GM18502 (cell line): ENCODE measurements at regions not wholly inside any gene's neighbourhood (a gene's known extent, or its start where the extent isn't known, plus 50 kb on each side); places are given as distances from the start of the nearest gene placed in this dataset.

ENCODE experiments used
- ATAC-seq: cut with Tn5 transposase; IDR thresholded peaks from one replicate; pipeline ENCODE4 v1.9.1; 2021; ENCODE audit warnings: mild to moderate bottlenecking; ENCODE audit not compliant: unreplicated experiment, poor library complexity

DNA sequence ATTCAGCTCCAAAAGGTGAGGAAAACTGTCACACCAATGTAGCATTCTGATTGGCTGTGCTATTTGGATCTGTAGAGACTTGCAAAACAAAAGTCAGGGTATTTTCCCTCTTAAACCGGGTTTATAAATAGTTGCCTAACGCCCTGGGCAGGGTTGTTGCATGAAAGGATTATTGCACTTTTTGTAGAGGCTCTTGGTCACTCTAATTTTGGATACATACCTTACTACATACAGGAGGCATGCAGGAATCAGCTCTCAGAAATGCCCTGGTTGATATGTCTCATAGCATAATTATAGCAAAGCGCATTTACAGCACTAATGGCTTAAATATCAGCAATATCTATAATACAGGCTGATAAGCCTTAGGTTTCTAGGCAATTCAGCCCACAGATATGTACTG lies 200.0 kb upstream of the GDNF start:
- no peak for ATAC-seq

DNA sequence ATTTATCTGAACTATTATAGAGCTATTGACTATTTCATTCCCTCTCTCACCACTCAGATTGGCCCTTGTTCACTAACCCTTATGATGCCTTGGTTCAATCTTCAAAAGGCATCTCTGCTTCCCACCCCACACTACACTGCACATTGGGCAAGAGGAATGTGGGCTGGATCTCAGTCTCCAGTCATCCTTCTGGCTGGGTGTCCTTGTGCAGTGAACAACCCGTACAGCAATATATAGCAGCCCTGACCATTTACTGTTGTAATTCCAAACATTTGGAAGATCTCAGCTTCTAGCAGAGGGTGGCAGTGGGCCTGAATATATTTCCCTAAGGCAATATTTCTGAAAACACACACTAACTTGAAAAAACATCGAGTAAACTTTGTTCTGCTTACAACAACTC lies 199.2 kb upstream of the GDNF start:
- no peak for ATAC-seq

DNA sequence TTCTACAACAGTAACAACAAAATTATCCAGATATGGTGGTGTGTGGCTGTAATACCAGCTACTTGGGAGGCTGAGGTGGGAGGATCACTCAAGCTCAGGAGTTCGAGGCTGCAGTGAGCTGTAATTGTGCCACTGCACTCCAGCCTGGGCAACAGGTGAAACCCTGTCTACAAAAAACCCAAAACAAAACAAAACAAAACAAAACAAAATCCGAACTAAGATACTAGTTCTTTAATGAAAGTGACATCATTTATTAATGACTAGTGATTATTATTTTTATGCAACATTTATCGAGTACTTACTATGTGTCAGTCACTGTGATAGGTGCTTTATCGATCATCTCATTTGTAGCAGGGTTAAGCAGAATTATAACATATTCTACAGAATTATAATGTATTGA lies 196.9 kb upstream of the GDNF start:
- no peak for ATAC-seq

DNA sequence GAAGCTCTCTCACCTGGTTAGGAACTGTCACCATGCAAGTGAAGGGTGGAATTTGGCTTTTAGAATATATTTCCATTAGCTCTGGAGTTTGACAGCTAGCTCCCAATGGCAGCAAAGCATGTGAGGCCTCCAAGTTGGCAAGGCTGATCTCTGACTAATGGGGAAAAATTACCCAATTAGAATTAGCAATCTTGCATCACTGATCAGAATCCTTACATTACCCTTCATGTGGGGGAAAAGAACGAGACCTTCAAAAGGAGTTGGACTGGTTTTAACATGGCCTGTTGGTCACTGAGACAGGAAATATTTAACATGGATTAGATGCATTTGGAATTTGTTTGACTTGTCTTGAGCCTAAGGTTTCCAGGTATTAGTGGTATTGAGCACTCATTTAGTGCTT lies 192.3 kb upstream of the GDNF start:
- no peak for ATAC-seq

DNA sequence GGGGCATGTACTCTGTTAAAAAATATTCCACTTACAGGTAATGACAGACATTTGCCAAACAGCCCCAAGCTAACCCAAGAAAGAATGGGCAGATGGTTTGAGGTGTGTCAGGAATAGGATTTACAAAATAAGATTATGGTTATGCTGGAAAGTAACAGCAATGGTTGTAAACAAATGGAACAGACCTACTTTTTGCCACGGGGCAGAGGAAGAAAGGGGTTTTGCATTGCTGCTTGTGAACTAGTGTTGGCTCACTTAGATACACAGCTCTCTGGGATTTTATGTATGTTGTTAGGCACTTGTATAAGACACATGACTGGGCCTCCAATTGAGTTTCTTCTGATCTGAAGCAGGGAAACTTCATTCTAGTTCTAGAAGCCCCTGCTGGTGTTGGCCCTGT lies 191.5 kb upstream of the GDNF start:
- ATAC-seq, result no peak

DNA sequence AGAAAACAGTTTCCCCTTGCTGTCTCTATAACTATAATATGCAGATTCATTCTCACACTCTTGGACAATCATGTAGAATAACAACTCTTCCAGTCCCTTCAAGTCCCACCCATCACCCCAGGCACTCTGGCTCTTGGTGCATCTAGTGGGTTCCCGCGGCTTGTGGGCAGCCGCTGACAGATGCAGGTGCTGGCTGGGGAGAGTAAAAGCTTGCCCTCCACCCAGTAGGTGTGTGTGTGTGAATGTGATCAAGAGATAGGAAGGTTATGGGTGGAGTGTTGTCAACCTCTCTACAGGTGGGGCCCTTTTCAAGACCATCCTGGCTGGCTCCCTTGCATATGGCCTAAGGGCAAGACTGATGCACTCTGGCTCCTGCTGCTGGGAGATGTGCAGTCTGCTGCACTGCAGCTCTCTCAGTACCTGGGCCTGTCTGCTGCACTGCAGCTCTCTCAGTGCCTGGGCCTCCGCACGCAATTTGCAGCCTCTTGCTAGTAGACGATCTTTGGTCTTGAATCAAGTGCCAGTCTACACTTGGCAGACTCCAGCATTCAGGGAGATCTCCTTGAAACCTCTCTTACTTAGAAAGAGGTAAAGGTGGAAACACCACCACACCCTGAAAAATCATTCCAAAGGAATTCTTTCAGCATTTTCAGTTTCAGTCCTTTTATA lies 189.7 kb upstream of the GDNF start:
- no peak for ATAC-seq

DNA sequence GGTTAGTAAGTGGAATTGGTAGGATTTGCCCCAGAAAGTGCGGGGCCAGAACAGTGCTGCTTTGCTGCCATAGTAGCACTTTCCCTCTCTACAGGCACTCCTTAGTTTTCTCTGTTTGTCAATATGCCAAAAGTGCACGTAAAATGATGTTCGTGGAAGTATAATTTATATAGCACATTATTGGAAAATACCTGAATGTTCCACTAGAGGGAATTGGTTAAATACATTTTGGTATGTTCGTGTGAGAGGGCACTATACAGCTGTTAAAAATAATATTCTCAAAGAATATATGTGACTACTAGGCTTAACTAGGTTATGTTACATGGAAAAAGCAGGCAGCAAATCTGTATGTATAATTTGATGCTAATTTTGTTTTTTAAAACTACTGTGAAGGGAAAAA lies 184.0 kb upstream of the GDNF start:
- no peak for ATAC-seq

DNA sequence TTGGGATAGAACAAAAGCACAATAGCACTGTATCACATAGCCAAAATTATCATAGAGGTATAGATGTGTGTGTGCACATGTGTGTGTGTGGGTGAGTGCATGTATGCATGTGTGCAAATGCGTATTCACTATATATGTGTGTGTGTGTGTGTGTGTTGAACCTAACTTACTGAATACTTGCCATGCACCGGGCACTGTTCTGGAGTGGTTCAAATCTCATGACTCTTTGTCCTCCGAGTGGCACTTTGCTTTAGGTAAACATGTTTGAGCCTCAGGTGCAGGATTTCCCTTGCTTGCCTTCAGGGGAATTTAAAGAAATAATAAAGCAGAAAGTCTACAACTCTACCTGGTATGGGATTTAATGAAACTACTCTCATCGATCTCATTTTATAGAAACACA lies 183.5 kb upstream of the GDNF start:
- no peak for ATAC-seq

DNA sequence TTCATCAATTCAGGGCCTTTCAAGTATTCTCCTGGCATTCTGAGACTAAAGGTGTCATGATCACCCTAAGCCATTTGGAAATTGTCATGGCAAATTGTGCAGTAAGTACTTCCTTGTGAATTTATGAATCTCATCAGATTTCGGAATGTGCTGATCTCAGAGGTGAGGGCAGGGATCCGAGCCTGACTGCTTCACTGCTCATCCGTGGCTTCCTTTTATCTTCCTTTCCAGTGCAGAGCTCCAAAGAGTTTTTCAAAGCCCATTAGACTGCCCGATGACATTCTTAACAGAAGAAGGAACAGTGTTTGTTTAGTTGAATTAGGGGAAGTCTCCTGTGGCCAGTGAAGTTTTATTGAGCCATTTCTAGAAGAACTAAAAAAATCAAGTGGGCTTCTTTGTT lies 182.8 kb upstream of the GDNF start:
- ATAC-seq, result no peak

DNA sequence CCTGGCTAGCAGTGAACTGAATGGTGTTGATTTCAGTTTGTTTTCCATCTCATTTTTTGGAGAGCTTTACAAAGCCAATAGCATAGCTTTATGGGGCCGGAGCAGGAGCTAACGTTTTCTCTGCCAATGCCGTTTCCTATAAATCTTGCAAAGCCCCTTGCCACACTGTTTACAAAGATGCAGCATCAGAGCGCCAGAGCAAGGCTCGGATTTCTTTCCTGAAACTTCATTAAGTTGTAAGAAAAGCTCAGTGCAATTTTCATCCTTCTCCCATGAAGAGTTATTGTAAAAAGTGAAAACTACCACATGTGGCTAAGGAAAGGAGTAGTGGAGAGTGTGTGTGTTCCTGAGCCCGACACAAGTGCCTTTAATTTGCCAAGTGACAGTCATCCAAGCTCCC lies 178.2 kb upstream of the GDNF start:
- no peak for ATAC-seq

DNA sequence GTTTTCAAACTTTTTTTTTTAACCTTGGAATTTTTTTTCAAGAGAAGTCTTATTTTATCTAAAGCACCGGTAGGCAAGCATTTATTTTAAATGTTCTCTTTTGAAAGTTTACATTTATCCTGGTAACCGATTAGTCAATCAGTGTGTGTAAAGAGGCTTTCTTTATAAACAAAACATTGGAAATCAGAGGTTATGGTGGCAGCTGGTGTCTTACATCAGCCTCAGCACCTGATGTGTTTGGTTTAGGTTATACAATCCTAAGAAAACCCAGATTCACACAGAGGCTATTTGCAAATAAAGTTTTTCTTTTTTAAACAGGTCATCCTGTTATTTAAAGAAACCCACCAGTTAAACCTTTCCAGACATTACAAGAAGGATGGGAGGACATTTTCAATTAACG lies 173.3 kb upstream of the GDNF start:
- no peak for ATAC-seq

DNA sequence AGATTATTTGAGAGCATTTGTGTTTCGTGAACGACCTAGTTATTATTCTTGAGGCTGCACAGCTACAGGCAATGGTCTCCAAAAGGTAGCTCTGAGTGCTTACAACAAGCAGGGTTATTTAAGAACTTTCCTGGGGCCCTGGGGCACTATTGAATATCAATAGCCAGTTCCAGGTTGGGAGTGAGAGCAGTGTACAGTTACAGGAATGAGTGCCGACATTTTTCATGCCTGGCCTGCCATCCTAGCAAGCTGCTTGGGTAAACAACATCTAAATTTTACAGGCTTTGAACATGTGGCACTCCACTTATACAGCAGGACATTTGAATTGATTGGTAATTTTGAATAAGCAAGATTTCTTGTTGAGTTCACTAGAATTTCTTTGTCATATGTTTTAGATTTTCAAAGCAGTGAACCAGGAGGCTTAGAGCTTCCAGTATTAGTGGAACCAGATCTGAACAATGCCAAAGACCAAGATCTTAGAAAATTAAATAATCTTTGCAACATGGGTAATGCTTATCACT lies 171.9 kb upstream of the GDNF start:
- ATAC-seq, result no peak

DNA sequence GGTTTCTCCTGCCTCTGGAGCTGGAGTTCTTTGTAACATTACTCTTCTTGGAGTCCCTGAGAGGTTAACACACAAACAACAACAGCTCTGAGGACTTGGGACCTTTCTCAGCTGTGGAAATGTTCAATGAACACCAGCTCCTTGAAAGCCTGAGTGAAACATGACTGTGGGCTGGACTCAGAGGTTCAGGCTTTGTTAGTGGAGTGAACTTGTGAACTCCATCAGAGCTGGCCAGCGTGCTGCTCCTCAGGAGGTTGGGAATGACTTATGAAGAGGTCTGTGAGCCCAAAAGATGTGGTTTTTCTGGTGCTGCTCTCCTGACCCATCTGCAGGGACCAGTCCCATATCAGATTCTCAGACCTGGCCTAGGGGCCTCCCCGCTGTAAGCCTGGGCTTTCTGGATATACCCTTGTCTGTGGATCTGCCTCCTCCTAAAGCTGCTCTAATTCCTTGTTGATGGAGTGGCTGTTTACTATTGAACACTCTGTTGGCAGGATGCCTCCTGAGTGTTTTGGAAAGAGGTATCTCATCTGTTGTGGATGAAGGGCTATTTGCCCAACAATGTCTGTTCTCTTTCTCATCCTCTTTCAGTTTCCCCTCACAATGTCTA lies 170.0 kb upstream of the GDNF start:
- ATAC-seq, result no peak

DNA sequence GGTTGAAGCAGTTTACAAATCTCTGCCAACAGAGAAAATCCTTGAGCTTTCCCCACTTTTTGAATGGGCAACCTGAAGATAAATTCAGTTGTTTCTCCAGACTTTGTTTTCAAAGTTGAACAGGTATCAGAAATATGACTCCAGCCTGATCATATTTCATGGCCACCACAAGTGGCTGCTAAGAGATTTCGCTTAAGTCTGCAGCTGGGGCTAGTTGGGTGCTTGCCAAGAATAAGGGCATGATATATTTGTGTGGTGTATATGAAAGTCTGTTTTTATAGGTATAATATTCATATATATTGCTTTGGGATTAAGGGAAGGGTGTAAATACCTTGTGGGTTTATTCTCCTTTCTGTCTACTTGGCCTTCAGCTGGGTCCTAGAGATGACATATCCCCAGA lies 168.4 kb upstream of the GDNF start:
- no peak for ATAC-seq

DNA sequence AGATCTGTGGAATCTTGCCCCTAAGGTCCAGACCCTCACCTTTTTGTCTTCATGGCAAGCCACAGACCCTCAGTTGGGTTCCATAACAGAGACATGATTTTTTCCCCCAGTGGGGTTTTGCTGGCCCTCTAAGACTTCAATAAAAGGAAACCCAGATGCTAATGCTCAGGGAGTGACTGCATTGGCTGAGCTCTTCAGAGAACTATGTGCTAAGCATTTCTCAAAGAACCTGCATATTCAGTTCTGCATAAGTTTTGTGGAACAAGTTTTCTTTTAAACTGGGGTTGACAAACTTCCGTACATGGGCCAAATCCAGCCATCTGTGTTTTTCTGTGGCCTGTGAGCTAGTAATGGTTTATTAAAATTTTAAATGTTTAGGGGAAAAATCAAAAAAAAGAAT lies 159.8 kb upstream of the GDNF start:
- no peak for ATAC-seq

DNA sequence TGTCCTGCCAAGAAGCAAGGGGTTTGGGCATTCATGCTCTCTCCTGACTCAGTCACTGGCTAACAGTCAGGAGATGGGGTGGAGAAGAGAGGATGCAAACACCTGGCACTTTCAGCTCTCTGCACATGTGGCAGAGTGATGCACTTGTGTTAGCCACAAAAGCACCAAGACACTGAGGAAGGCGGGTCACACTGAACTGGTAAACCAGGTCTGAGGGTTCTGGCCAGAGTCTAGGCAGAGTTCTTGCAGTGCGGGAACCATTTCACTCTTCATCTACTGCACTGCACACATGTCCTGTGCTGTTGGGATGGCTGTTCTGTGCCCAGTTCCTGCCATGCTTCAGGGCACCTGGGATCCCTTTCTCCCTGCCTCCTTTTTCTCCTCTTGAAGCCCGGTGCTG lies 157.1 kb upstream of the GDNF start:
- ATAC-seq, result no peak

DNA sequence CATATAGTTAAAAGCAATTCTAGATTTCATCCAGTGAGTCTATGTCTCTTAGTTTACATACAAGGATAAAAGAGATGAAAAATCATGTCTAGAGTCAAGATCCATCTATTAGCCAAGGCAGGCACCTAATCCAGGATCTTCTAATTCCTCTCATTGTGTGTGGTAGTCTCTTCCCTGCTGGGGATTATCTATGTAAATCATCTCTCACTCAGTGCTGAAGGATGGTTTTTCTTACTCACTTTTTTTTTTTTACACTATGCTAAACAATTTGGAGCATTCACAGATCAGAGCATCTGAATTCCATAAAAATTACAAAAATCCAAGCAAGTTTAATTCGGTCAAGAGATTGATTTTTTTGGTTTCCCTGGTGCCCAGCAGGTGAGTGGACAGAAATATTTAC lies 154.9 kb upstream of the GDNF start:
- ATAC-seq, result no peak

DNA sequence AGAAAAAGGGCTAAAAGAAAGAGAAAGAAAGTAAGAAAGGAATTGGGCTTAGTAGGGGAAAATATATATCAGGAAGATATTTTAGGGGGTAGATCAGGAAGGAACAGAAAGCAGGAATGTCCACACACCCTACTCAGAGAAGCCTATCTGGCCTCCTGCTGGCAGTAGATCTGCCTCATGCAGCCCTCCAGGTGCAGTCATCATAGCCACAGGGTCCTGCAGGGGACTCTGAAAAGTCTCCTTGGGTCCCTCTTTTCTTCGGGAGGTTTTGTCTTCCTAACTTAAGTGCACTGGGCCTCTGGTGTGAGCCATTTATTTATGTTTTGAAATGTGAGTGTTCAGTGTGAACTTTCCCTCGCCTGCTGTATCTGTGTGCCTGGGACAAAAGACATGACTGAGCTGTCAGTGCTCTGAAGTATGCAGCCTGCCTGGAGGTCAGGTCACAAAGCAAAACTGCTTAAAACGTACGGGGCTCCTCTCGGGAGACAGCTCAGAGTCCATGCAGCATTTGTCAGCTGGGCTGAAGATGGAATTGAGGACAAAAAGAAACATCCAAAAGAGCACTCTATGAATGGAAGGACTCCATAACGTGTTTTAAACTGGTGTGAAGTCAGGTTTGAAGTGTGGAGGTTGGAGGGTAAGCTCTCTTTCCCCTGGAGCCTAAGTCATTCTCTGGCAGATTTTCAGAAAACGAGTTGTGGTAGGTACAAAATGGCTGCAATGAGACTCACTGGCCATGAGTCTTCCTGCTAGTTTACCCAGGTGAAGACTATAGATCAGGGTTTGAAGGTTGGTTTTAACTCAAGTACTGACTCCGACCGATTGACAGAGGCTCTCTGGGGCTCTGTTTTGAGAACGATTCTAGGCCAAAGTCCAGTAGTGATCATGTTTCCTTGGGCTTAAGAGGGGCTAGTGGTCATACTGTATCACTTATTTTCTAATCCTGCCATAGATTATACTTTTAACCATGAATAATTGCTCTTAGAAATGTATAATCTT lies 151.8 kb upstream of the GDNF start:
- no peak for ATAC-seq

DNA sequence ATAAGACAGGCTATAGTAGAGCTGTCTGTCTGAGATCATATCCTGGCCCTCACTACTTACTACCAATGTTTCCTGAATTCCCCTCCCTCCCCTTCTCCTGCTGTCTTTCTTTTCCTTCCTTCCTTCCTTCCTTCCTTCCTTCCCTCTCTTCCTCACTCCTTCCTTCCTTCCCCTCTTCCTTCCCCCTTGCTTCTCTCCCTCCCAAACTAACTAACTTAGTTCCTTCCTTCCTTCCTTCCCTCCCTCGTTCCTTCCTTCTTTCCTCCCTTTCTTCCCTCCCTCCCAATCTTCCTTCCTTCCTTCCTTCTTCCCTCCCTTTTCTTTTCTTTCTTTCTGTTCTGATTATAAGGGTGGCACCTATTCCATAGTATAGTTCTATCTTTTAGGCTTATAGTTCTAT lies 150.0 kb upstream of the GDNF start:
- no peak for ATAC-seq

DNA sequence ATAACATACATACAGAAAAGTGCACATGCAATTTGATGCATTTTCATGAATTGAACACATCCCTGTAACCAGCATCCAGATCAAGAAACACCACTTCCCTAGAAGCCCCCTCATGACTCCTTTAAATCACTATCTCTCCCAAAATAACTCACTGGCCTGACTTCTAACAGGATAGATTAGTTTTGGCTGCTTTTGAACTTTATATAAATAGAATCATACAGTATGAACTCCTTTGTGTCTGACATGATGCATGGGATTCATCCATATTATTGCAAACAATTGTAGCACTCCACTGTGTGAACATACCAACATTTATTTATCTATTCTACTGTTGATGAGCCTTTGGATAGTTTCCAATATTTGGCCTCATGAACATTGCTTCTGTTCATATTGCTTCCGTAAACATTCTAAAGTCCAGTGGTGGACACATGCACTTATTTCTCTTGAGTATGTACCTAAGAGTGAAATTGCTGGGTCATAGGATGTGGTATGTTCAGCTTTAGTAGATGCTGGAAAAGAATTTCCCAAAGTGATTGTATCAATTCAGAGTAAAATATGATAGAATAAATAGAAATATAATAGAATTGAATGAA lies 148.7 kb upstream of the GDNF start:
- ATAC-seq, result no peak

DNA sequence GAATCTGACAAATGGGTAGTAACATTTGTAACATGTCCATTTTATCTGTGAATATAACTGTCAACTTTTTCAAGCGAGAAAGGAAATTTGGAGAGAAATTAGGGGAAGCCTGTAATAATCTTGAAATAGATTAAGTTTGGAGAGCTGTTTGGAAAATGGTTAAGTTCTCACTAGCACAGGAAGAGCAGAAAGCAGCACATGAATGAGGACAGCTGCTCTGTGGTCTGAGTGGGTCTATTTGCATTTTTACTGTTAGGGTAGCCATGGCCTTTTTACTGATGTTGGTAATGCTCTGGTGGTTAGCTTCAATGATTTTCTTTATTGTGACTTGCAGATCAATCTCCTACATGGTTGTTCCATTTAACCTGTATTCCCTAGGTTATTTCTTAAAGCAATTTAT lies 144.5 kb upstream of the GDNF start:
- ATAC-seq, result no peak
